ENCODE measurements at regions not wholly inside any gene's neighbourhood (a gene's known extent, or its start where the extent isn't known, plus 50 kb on each side); places are given as distances from the start of the nearest gene placed in this dataset.

DNA sequence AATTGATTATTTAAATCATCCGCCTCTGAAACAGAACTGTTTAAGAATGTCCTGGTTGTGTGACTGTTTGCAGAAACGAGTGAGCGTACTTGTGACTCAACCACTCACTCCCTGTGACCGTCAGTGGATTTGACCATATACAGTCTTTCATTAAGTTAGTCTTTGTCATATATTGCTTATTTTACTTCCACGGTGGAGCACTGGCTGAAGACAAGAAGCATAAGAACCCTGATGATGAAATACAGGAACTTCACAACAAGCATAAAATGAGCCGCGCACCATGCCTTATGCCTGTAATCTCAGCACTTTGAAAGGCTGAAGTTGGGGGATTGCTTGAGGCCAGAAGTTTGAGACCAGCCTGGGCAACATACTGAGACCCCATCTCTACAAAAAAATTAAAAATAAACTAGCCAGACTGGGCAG lies 194.0 kb downstream of the TOMM20 start:
- no peaks in the 10 kb centered on the region for H3K27me3 ChIP-seq (replicated peaks; ENCODE audit: control insufficient read depth, insufficient read depth, low read length, poor library complexity, severe bottlenecking)
- DNase-seq, result no peak
- no peaks in the 10 kb centered on the region for H3K4me1 ChIP-seq (ENCODE audit: control insufficient read depth, insufficient read depth, low read length, poor library complexity, severe bottlenecking)
- no peaks in the 10 kb centered on the region for H3K36me3 ChIP-seq (ENCODE audit: control insufficient read depth, insufficient read depth, low read length)
- no peaks in the 10 kb centered on the region for H3K9me3 ChIP-seq (ENCODE audit: control insufficient read depth, low read length)
- no peak overlapping the region for H3K4me3 ChIP-seq (ENCODE audit: insufficient read depth, low read depth, low read length, poor library complexity, severe bottlenecking)
- H3K27ac ChIP-seq (ENCODE audit: insufficient read depth, low read length, poor library complexity, severe bottlenecking), result no peak overlapping the region

DNA sequence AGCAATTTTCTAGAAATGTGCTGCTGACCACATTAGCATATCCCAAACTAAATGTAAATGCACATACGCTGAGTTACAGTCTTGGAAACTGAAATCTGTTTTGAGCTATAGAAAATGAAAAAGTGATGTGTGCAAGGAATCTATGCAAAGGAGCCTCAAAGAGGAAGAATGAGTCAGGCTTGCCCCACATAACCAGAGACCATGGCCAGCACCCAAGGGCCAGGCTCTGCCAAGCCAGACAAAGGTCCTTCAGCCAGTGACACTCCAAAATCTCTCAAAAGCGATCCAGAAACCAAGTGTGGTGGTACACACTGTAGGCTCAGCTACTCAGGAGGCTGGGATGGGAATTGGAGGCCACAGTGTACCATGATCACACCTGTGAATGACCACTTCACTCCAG lies 195.2 kb downstream of the TOMM20 start:
- Histone ChIP-seq H3K36me3 (ENCODE audit: control insufficient read depth, insufficient read depth, low read length) (no peaks in the 10 kb centered on the region), H3K4me1 (ENCODE audit: control insufficient read depth, insufficient read depth, low read length, poor library complexity, severe bottlenecking) (no peaks in the 10 kb centered on the region), H3K9me3 (ENCODE audit: control insufficient read depth, low read length) (no peaks in the 10 kb centered on the region), H3K27ac (ENCODE audit: insufficient read depth, low read length, poor library complexity, severe bottlenecking) (no peak overlapping the region), H3K27me3 (replicated peaks; ENCODE audit: control insufficient read depth, insufficient read depth, low read length, poor library complexity, severe bottlenecking) (no peaks in the 10 kb centered on the region), H3K4me3 (ENCODE audit: insufficient read depth, low read depth, low read length, poor library complexity, severe bottlenecking) (no peak overlapping the region)
- no peak for DNase-seq

DNA sequence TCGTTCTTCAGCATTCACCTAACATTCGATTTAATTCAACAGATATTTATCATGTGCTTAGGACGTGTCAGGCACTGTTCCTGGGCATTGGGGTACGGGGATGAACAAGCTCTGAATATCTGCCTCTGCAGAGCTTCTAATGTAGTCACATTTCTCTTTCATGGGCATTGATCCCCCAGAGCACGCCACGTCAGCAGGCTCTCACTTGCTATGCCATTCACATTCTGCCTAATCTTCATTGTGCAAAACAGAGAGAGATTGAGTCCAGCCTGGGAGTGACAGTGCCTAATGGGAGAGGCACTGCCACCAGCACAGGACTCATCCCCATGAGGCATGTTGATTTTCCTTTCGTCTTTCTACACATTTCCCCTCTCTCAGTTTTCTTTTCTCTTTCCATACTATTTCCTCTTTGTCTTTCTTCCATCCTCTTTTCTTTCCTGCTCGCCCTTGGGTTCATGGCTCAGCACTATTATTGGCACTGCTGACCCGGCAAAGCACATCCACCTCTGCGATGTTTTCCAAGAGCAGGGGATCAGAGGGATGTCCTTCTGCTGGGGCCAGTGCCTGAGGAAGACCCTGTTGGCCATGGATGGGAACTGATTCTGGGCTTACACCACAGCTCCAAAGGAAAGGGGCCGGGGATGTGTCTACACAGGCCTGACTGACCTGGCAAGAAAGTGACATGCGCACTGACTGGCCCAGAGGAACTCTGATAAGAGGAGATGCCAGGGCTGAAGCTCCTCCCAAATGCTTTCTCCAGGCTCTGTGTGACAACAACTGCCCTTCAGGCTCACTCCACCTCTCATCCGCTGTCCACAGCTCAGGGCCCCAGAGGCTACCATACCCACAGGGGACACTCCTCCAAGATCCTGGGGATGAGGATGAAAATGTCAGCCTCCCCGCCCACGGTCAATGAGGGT lies 195.9 kb downstream of the TOMM20 start:
- Histone ChIP-seq H3K27me3 (replicated peaks; ENCODE audit: control insufficient read depth, insufficient read depth, low read length, poor library complexity, severe bottlenecking) (no peaks in the 10 kb centered on the region), H3K4me3 (ENCODE audit: insufficient read depth, low read depth, low read length, poor library complexity, severe bottlenecking) (no peak overlapping the region), H3K27ac (ENCODE audit: insufficient read depth, low read length, poor library complexity, severe bottlenecking) (no peak overlapping the region), H3K36me3 (ENCODE audit: control insufficient read depth, insufficient read depth, low read length) (no peaks in the 10 kb centered on the region), H3K4me1 (ENCODE audit: control insufficient read depth, insufficient read depth, low read length, poor library complexity, severe bottlenecking) (peaks cover 2% of the 10 kb centered on the region), H3K9me3 (ENCODE audit: control insufficient read depth, low read length) (no peaks in the 10 kb centered on the region)
- DNase-seq, result no peak

DNA sequence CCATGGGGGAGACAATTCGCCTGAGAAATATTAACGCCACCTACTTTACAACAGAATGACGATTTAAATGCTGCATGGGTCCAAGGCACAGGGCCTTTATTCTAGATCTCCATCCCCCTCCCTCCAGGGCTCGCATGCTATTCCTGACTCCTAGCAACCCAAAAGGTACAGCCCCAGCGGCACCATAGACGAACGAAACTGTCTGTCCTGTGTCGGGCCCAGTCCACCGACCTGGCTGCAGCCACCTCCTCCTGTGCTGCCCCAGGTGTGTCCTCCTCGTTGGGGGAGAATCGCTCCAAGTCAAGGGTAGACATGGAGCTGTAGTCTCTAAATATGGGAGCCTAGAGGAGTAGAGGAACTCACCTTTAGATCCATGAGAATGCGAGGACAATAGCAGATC lies 196.5 kb downstream of the TOMM20 start:
- Histone ChIP-seq H3K4me3 (ENCODE audit: insufficient read depth, low read depth, low read length, poor library complexity, severe bottlenecking) (no peak overlapping the region), H3K27ac (ENCODE audit: insufficient read depth, low read length, poor library complexity, severe bottlenecking) (no peak overlapping the region), H3K36me3 (ENCODE audit: control insufficient read depth, insufficient read depth, low read length) (no peaks in the 10 kb centered on the region), H3K27me3 (replicated peaks; ENCODE audit: control insufficient read depth, insufficient read depth, low read length, poor library complexity, severe bottlenecking) (no peaks in the 10 kb centered on the region), H3K4me1 (ENCODE audit: control insufficient read depth, insufficient read depth, low read length, poor library complexity, severe bottlenecking) (peaks cover 8% of the 10 kb centered on the region), H3K9me3 (ENCODE audit: control insufficient read depth, low read length) (no peaks in the 10 kb centered on the region)
- no peak for DNase-seq

DNA sequence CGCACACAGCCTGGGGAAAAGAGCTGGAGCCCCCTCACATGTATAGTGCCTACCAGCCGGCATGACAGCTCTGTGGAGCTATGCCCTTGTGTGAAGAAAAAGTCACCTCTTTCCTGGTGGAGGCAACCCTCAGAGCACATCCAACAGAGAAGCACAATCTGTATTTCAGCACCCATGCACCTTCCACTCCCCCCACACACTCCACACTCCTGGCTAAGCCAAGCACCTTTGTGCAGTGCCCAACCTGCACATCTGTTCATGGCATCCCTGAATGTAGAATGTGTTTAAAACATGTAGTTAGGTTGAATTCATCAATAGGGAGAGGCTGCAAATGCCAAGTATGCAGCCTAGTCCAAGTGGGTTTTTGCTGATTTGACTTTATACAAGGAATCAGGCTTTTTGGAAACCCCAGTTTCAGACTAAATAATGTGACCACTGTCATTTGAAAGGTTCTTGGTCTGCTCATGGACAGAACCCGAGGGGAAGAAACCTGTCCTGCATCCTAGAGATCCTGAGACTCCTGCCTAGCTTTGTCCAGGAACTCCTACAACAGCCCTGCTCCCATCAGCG lies 197.1 kb downstream of the TOMM20 start:
- no peaks in the 10 kb centered on the region for H3K9me3 ChIP-seq (ENCODE audit: control insufficient read depth, low read length)
- no peaks in the 10 kb centered on the region for H3K36me3 ChIP-seq (ENCODE audit: control insufficient read depth, insufficient read depth, low read length)
- H3K27ac ChIP-seq (ENCODE audit: insufficient read depth, low read length, poor library complexity, severe bottlenecking), result no peak overlapping the region
- no peak for DNase-seq
- H3K4me3 ChIP-seq (ENCODE audit: insufficient read depth, low read depth, low read length, poor library complexity, severe bottlenecking), result no peak overlapping the region
- H3K27me3 ChIP-seq (replicated peaks; ENCODE audit: control insufficient read depth, insufficient read depth, low read length, poor library complexity, severe bottlenecking), result no peaks in the 10 kb centered on the region
- peaks cover 15% of the 10 kb centered on the region for H3K4me1 ChIP-seq (ENCODE audit: control insufficient read depth, insufficient read depth, low read length, poor library complexity, severe bottlenecking)

DNA sequence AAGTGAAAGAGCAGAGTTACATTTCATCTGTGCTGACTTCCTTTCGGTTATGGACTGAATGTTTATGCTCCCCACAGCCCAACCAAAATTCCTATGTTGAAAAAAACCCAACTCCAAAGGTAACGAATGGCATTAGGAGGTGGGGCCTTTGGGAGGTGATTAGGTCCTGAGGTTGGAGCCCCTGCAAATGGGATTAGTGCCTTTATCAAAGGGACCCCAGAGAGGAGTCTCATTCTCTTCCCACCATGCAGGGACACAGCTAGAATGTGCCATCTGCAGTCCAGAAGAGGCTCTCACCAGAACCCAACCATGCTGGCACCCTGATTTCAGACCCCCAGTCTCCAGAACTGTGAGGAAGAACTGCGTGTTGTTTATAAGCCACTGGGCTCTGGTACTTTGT lies 199.3 kb downstream of the TOMM20 start:
- H3K4me3 ChIP-seq (ENCODE audit: insufficient read depth, low read depth, low read length, poor library complexity, severe bottlenecking), result no peak overlapping the region
- H3K27ac ChIP-seq (ENCODE audit: insufficient read depth, low read length, poor library complexity, severe bottlenecking), result no peak overlapping the region
- H3K4me1 ChIP-seq (ENCODE audit: control insufficient read depth, insufficient read depth, low read length, poor library complexity, severe bottlenecking), result peaks cover 22% of the 10 kb centered on the region
- no peaks in the 10 kb centered on the region for H3K9me3 ChIP-seq (ENCODE audit: control insufficient read depth, low read length)
- no peaks in the 10 kb centered on the region for H3K27me3 ChIP-seq (replicated peaks; ENCODE audit: control insufficient read depth, insufficient read depth, low read length, poor library complexity, severe bottlenecking)
- DNase-seq, result no peak
- H3K36me3 ChIP-seq (ENCODE audit: control insufficient read depth, insufficient read depth, low read length), result no peaks in the 10 kb centered on the region

DNA sequence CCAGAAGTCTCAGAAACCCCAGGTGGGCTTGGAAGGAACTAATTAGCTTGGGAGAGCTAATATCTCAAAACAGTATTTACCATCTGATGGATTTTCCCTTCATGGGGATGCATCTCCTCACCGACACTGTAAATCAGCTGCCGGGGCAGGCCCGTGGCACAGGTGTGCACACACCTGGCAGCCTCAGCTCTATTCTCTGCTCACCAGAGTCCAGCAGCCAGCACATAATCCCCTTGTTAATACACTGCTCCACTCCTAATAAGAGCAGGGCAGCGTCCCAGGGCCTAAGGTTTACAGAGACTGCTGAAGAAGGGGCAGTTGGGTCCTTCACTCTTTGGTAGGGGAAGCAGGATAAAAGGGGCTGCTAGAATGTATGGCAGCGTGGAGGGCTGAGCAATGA lies 200.0 kb downstream of the TOMM20 start:
- no peak for DNase-seq
- H3K4me3 ChIP-seq (ENCODE audit: insufficient read depth, low read depth, low read length, poor library complexity, severe bottlenecking), result no peak overlapping the region
- H3K4me1 ChIP-seq (ENCODE audit: control insufficient read depth, insufficient read depth, low read length, poor library complexity, severe bottlenecking), result peaks cover 22% of the 10 kb centered on the region
- no peaks in the 10 kb centered on the region for H3K9me3 ChIP-seq (ENCODE audit: control insufficient read depth, low read length)
- no peaks in the 10 kb centered on the region for H3K36me3 ChIP-seq (ENCODE audit: control insufficient read depth, insufficient read depth, low read length)
- H3K27me3 ChIP-seq (replicated peaks; ENCODE audit: control insufficient read depth, insufficient read depth, low read length, poor library complexity, severe bottlenecking), result no peaks in the 10 kb centered on the region
- no peak overlapping the region for H3K27ac ChIP-seq (ENCODE audit: insufficient read depth, low read length, poor library complexity, severe bottlenecking)

DNA sequence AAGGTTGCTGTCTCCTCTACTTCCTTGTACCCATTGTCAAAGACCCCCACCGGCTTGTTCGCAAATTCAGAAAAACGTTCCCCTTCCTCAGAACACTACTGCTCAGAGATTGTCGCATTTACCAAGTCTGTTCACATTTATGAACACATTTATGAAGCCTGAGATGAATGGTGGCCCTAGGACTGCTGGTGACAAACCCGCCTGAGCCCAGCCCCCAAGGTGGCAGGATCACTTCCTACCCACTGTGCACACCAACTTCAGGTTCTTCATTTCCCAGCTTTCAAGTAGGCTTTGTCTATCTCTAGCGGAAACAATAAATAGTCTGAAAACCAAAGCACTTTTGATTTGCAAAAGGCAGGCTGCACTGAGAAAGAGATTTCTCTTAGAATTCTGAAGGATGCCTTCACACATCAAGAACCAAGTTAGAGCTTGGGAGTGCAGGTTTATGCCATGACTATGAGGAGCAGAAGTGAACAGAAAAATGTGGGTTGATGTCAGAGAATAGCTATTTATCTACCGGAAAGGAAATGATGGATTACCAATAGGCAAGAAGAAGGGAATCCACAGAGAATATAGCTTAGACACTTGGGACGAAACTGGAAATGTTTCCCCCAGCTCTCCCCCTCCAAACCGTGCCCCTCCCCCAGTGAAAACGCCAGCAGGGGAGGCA lies 200.5 kb downstream of the TOMM20 start:
- DNase-seq, result no peak
- H3K27ac ChIP-seq (ENCODE audit: insufficient read depth, low read length, poor library complexity, severe bottlenecking), result no peak overlapping the region
- no peaks in the 10 kb centered on the region for H3K27me3 ChIP-seq (replicated peaks; ENCODE audit: control insufficient read depth, insufficient read depth, low read length, poor library complexity, severe bottlenecking)
- H3K4me3 ChIP-seq (ENCODE audit: insufficient read depth, low read depth, low read length, poor library complexity, severe bottlenecking), result no peak overlapping the region
- H3K4me1 ChIP-seq (ENCODE audit: control insufficient read depth, insufficient read depth, low read length, poor library complexity, severe bottlenecking), result peaks cover 22% of the 10 kb centered on the region
- no peaks in the 10 kb centered on the region for H3K9me3 ChIP-seq (ENCODE audit: control insufficient read depth, low read length)
- H3K36me3 ChIP-seq (ENCODE audit: control insufficient read depth, insufficient read depth, low read length), result no peaks in the 10 kb centered on the region

DNA sequence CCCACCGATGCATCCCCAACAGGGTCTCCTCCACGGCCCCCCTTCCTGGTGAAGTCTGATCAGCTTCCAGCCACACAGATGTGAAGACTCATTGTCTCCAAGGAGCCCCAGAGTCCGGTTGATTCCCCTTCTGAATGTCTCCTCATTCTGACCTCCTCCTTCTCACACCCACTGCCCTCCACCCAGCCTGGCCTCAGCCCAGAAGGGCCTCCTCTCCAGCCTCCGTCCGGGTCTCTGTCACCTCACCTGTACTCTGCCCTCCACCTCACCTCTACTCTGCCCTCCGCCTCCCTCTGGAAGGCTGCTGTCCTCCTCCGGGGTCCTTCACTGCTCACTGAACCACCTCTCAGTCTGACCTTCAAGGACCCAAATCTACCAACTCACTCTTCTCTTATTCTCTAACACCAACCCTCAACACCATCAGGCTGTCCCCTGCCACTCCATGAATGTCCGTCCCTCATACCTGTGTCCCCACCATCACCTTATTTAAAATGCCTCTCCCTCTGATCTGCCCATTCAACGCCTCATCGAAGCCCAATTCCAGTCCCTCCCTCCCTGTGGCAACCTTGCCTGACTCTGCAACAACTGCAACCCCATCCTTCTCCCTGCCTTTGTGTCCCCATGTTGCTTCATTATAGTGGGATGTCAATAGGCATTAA lies 201.2 kb downstream of the TOMM20 start:
- H3K4me3 ChIP-seq (ENCODE audit: insufficient read depth, low read depth, low read length, poor library complexity, severe bottlenecking), result no peak overlapping the region
- H3K9me3 ChIP-seq (ENCODE audit: control insufficient read depth, low read length), result no peaks in the 10 kb centered on the region
- peaks cover 22% of the 10 kb centered on the region for H3K4me1 ChIP-seq (ENCODE audit: control insufficient read depth, insufficient read depth, low read length, poor library complexity, severe bottlenecking)
- H3K27ac ChIP-seq (ENCODE audit: insufficient read depth, low read length, poor library complexity, severe bottlenecking), result no peak overlapping the region
- no peaks in the 10 kb centered on the region for H3K36me3 ChIP-seq (ENCODE audit: control insufficient read depth, insufficient read depth, low read length)
- no peak for DNase-seq
- H3K27me3 ChIP-seq (replicated peaks; ENCODE audit: control insufficient read depth, insufficient read depth, low read length, poor library complexity, severe bottlenecking), result no peaks in the 10 kb centered on the region

All from effector memory CD4-positive, alpha-beta T cell (primary cell).